ENCODE measurements at regions not wholly inside any gene's neighbourhood (a gene's known extent, or its start where the extent isn't known, plus 50 kb on each side); places are given as distances from the start of the nearest gene placed in this dataset.

DNA sequence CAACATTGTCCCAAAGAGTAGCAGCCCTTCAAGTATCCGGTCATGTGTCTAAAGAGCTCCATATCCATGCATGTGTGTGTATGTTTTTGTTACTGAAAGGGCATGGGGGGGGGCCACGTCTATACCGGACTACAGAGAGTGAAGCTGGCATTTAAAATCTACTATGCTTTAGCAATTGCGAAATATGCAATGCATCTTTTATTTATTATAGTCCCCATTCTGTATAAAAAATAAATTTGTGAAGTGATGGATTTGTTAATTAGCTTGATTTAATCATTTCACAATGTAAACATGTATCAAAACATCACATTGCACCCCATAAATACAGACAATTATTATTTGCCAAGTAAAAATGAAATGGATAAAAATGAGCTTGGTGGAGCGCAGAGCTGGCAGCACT, 149.4 kb upstream of the ID2 start:
- no peak overlapping the region for H3K27ac ChIP-seq (ENCODE audit: extremely low read depth, low read depth, low read length)
- TF ChIP-seq ZNF112 (tag by site-specific recombination; IDR thresholded peaks at IDR 0.05) = no peak
- no peak for TF ChIP-seq ZNF416 (tag by site-specific recombination; IDR thresholded peaks at IDR 0.05)
- no peak for TF ChIP-seq ZNF350 (tag by site-specific recombination; IDR thresholded peaks at IDR 0.05)
- no peak for TF ChIP-seq ZIC2 (tag by site-specific recombination; IDR thresholded peaks at IDR 0.05)
- TF ChIP-seq ZNF558 (tag by site-specific recombination; IDR thresholded peaks at IDR 0.05) = no peak
- no peak for TF ChIP-seq ZFP3 (tag by site-specific recombination; IDR thresholded peaks at IDR 0.05; ENCODE audit: low read depth)
- TF ChIP-seq ZNF629 (tag by site-specific recombination; IDR thresholded peaks at IDR 0.05) = no peak
- TF ChIP-seq ZXDB (tag by site-specific recombination; IDR thresholded peaks at IDR 0.05) = no peak
- TF ChIP-seq ZNF146 (tag by site-specific recombination; IDR thresholded peaks at IDR 0.05) = no peak
- TF ChIP-seq ZNF501 (tag by site-specific recombination; IDR thresholded peaks at IDR 0.05) = no peak
- TF ChIP-seq, protein P1, sequence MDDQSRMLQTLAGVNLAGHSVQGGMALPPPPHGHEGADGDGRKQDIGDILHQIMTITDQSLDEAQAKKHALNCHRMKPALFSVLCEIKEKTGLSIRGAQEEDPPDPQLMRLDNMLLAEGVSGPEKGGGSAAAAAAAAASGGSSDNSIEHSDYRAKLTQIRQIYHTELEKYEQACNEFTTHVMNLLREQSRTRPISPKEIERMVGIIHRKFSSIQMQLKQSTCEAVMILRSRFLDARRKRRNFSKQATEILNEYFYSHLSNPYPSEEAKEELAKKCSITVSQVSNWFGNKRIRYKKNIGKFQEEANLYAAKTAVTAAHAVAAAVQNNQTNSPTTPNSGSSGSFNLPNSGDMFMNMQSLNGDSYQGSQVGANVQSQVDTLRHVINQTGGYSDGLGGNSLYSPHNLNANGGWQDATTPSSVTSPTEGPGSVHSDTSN (CRISPR knock-in tag; IDR thresholded peaks at IDR 0.05) = no peak
- TF ChIP-seq SP2 (tag by site-specific recombination; IDR thresholded peaks at IDR 0.05) = no peak
- TF ChIP-seq, protein P2, sequence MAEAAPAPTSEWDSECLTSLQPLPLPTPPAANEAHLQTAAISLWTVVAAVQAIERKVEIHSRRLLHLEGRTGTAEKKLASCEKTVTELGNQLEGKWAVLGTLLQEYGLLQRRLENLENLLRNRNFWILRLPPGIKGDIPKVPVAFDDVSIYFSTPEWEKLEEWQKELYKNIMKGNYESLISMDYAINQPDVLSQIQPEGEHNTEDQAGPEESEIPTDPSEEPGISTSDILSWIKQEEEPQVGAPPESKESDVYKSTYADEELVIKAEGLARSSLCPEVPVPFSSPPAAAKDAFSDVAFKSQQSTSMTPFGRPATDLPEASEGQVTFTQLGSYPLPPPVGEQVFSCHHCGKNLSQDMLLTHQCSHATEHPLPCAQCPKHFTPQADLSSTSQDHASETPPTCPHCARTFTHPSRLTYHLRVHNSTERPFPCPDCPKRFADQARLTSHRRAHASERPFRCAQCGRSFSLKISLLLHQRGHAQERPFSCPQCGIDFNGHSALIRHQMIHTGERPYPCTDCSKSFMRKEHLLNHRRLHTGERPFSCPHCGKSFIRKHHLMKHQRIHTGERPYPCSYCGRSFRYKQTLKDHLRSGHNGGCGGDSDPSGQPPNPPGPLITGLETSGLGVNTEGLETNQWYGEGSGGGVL (tag by site-specific recombination; IDR thresholded peaks at IDR 0.05) = no peak
- TF ChIP-seq ZFP41 (tag by site-specific recombination; IDR thresholded peaks at IDR 0.05; ENCODE audit: borderline replicate concordance) = no peak
- TF ChIP-seq, protein P3, sequence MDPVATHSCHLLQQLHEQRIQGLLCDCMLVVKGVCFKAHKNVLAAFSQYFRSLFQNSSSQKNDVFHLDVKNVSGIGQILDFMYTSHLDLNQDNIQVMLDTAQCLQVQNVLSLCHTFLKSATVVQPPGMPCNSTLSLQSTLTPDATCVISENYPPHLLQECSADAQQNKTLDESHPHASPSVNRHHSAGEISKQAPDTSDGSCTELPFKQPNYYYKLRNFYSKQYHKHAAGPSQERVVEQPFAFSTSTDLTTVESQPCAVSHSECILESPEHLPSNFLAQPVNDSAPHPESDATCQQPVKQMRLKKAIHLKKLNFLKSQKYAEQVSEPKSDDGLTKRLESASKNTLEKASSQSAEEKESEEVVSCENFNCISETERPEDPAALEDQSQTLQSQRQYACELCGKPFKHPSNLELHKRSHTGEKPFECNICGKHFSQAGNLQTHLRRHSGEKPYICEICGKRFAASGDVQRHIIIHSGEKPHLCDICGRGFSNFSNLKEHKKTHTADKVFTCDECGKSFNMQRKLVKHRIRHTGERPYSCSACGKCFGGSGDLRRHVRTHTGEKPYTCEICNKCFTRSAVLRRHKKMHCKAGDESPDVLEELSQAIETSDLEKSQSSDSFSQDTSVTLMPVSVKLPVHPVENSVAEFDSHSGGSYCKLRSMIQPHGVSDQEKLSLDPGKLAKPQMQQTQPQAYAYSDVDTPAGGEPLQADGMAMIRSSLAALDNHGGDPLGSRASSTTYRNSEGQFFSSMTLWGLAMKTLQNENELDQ (tag by site-specific recombination; IDR thresholded peaks at IDR 0.05; ENCODE audit: low read depth) = no peak
- TF ChIP-seq ZNF19 (tag by site-specific recombination; IDR thresholded peaks at IDR 0.05; ENCODE audit: low read depth) = no peak
- no peak for TF ChIP-seq ZNF335 (tag by site-specific recombination; conservative IDR thresholded peaks at IDR 0.05)
- no peak for TF ChIP-seq ZSCAN16 (tag by site-specific recombination; IDR thresholded peaks at IDR 0.05)
- TF ChIP-seq ZNF23 (tag by site-specific recombination; IDR thresholded peaks at IDR 0.05; ENCODE audit: borderline replicate concordance) = no peak
- CTCF ChIA-PET = interaction anchor here (0.5 to 1.3 kb wide), 2 partner anchors 27 to 1594 kb away, joined by 3 read pairs; no protein-coding TSS in a partner anchor
- POLR2A ChIA-PET = no interaction called here
- no peaks in the 10 kb centered on the region for H3K4me1 ChIP-seq (ENCODE audit: control insufficient read depth, insufficient read depth, low read length)
- H3K9me3 ChIP-seq (ENCODE audit: control insufficient read depth, insufficient read depth, low read depth, low read length) = no peaks in the 10 kb centered on the region; the same call in 1 of the 2 replicates
- no peak overlapping the region for H3K4me3 ChIP-seq (ENCODE audit: low read depth, low read length)
- no peaks in the 10 kb centered on the region for H3K36me3 ChIP-seq (ENCODE audit: control insufficient read depth in 2 of 2, insufficient read depth in 1 of 2, low read length in 2 of 2)

DNA sequence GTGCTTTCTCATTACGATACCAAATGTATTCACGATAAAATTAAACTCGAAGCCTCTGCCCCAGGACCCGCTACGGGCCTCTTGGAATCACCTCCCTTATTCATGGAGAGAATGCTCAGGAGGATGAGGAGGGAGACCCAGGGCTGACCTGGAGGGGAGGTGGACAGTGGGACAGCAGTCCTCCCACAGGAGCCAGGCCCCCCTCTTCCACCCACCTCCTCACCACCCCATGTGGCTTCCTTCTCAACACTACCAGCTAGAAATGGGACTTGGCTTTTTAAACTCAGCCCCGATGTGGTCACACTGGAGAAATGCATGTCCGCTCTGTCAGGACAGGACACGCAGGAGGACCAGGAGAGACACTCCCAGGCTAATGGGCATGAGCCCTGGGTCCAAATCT, 147.9 kb upstream of the ID2 start:
- POLR2A ChIA-PET = interaction anchor here (1.2 kb wide), 1 partner anchor 148 kb away, joined by 5 read pairs; the partner anchor contains the start of gene ID2
- no peak overlapping the region for H3K27ac ChIP-seq (ENCODE audit: extremely low read depth, low read depth, low read length)
- H3K36me3 ChIP-seq (ENCODE audit: control insufficient read depth in 2 of 2, insufficient read depth in 1 of 2, low read length in 2 of 2) = no peaks in the 10 kb centered on the region
- no peaks in the 10 kb centered on the region; the same call in 1 of the 2 replicates for H3K9me3 ChIP-seq (ENCODE audit: control insufficient read depth, insufficient read depth, low read depth, low read length)
- H3K4me1 ChIP-seq (ENCODE audit: control insufficient read depth, insufficient read depth, low read length) = no peaks in the 10 kb centered on the region
- CTCF ChIA-PET = interaction anchor here (0.6 kb wide), 1 partner anchor 125 kb away, joined by 4 read pairs; no protein-coding TSS in a partner anchor
- H3K4me3 ChIP-seq (ENCODE audit: low read depth, low read length) = no peak overlapping the region
- TF ChIP-seq, protein P4, sequence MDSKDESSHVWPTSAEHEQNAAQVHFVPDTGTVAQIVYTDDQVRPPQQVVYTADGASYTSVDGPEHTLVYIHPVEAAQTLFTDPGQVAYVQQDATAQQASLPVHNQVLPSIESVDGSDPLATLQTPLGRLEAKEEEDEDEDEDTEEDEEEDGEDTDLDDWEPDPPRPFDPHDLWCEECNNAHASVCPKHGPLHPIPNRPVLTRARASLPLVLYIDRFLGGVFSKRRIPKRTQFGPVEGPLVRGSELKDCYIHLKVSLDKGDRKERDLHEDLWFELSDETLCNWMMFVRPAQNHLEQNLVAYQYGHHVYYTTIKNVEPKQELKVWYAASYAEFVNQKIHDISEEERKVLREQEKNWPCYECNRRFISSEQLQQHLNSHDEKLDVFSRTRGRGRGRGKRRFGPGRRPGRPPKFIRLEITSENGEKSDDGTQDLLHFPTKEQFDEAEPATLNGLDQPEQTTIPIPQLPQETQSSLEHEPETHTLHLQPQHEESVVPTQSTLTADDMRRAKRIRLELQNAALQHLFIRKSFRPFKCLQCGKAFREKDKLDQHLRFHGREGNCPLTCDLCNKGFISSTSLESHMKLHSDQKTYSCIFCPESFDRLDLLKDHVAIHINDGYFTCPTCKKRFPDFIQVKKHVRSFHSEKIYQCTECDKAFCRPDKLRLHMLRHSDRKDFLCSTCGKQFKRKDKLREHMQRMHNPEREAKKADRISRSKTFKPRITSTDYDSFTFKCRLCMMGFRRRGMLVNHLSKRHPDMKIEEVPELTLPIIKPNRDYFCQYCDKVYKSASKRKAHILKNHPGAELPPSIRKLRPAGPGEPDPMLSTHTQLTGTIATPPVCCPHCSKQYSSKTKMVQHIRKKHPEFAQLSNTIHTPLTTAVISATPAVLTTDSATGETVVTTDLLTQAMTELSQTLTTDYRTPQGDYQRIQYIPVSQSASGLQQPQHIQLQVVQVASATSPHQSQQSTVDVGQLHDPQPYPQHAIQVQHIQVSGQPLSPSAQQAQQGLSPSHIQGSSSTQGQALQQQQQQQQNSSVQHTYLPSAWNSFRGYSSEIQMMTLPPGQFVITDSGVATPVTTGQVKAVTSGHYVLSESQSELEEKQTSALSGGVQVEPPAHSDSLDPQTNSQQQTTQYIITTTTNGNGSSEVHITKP (tag by site-specific recombination; IDR thresholded peaks at IDR 0.05) = no peak
- no peak for TF ChIP-seq ZNF529 (tag by site-specific recombination; IDR thresholded peaks at IDR 0.05; ENCODE audit: insufficient replicate concordance)
- TF ChIP-seq ZNF629 (tag by site-specific recombination; IDR thresholded peaks at IDR 0.05) = no peak
- TF ChIP-seq SCRT1 (tag by site-specific recombination; IDR thresholded peaks at IDR 0.05; ENCODE audit: borderline replicate concordance) = no peak
- TF ChIP-seq ZNF10 (tag by site-specific recombination; IDR thresholded peaks at IDR 0.05) = no peak
- TF ChIP-seq, protein P5, sequence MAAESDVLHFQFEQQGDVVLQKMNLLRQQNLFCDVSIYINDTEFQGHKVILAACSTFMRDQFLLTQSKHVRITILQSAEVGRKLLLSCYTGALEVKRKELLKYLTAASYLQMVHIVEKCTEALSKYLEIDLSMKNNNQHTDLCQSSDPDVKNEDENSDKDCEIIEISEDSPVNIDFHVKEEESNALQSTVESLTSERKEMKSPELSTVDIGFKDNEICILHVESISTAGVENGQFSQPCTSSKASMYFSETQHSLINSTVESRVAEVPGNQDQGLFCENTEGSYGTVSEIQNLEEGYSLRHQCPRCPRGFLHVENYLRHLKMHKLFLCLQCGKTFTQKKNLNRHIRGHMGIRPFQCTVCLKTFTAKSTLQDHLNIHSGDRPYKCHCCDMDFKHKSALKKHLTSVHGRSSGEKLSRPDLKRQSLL (tag by site-specific recombination; IDR thresholded peaks at IDR 0.05) = no peak
- TF ChIP-seq ZNF610 (tag by site-specific recombination; IDR thresholded peaks at IDR 0.05; ENCODE audit: borderline replicate concordance) = no peak
